Large intestine (tissue), 3 donors: ENCODE measurements at regions not wholly inside any gene's neighbourhood (a gene's known extent, or its start where the extent isn't known, plus 50 kb on each side); places are given as distances from the start of the nearest gene placed in this dataset.
A peak's percentile ranks its signal among the peaks of the same experiment; 100 is the strongest.

Source experiments
- DNase-seq, 2 donors: peaks; one replicate each; pipeline versions ENCODE4 v3.0.0 to v3.0.0-alpha.2; 2013
- H3K27ac ChIP-seq: one replicate; pipeline ENCODE4 v1.5.1; 2013; ENCODE audit warnings: low read length
- H3K27me3 ChIP-seq: 2 replicates; pipeline ENCODE4 v1.6.1; 2013; ENCODE audit warnings: low read length; ENCODE audit not compliant: control insufficient read depth, insufficient read depth
- H3K36me3 ChIP-seq: 2 replicates; pipeline ENCODE4 v1.6.1; 2013; ENCODE audit warnings: low read length; ENCODE audit not compliant: control insufficient read depth, insufficient read depth
- H3K4me1 ChIP-seq: one replicate; pipeline ENCODE4 v1.6.1; 2013; ENCODE audit warnings: low read length; ENCODE audit not compliant: control insufficient read depth, insufficient read depth
- H3K4me3 ChIP-seq: one replicate; pipeline ENCODE4 v1.5.1; 2013; ENCODE audit warnings: low read length
- H3K9me3 ChIP-seq: one replicate; pipeline ENCODE4 v1.6.1; 2013; ENCODE audit warnings: mild to moderate bottlenecking, low read depth, low read length, moderate library complexity; ENCODE audit not compliant: control insufficient read depth
- WGBS: methylation state at CpG from one replicate; pipeline ENCODE4 v1.1.5; 2013; ENCODE audit warnings: low lambda C conversion rate; ENCODE audit not compliant: insufficient coverage; 5-methylcytosine and 5-hydroxymethylcytosine counted together

- Histone ChIP-seq H3K27me3 (peaks cover 3% of the 10 kb centered on the region), H3K4me3 (no peak overlapping the region), H3K4me1 (no peaks in the 10 kb centered on the region), H3K27ac (no peak overlapping the region), H3K9me3 (no peaks in the 10 kb centered on the region), H3K36me3 (no peaks in the 10 kb centered on the region)
- no peak for DNase-seq
- WGBS, result 100% methylated on average over 1 of the region's 6 CpGs
Observed at GRCh38 chr18:26702086-26702485, 153.7 kb upstream of the KCTD1 start.

GRCh38 chr18:26700728-26701127 lies 152.4 kb upstream of the KCTD1 start:
- Histone ChIP-seq H3K4me3 (no peak overlapping the region), H3K27me3 (peaks cover 3% of the 10 kb centered on the region)

GRCh38 chr18:26700201-26700600 lies 151.8 kb upstream of the KCTD1 start:
- Histone ChIP-seq H3K27ac (no peak overlapping the region), H3K4me3 (no peak overlapping the region), H3K9me3 (no peaks in the 10 kb centered on the region), H3K27me3 (peaks cover 3% of the 10 kb centered on the region), H3K36me3 (no peaks in the 10 kb centered on the region), H3K4me1 (no peaks in the 10 kb centered on the region)
- DNase-seq, result no peak

More at GRCh38 chr18:26700728-26701127, 152.4 kb upstream of the KCTD1 start:
- DNase-seq, result no peak
- Histone ChIP-seq H3K27ac (no peak overlapping the region), H3K36me3 (no peaks in the 10 kb centered on the region), H3K4me1 (no peaks in the 10 kb centered on the region), H3K9me3 (no peaks in the 10 kb centered on the region)
- 100% methylated on average over 1 of the region's 2 CpGs for WGBS

GRCh38 chr18:26697186-26697884 lies 149.0 kb upstream of the KCTD1 start:
- Histone ChIP-seq H3K9me3 (no peaks in the 10 kb centered on the region), H3K4me1 (no peaks in the 10 kb centered on the region), H3K36me3 (no peaks in the 10 kb centered on the region), H3K4me3 (no peak overlapping the region), H3K27ac (no peak overlapping the region), H3K27me3 (peaks cover 3% of the 10 kb centered on the region)
- 100% methylated on average over 2 of the region's 6 CpGs for WGBS
- no peak for DNase-seq

GRCh38 chr18:26696786-26697185 lies 148.4 kb upstream of the KCTD1 start:
- Histone ChIP-seq H3K4me1 (no peaks in the 10 kb centered on the region), H3K27ac (no peak overlapping the region), H3K36me3 (no peaks in the 10 kb centered on the region), H3K4me3 (no peak overlapping the region), H3K27me3 (peaks cover 3% of the 10 kb centered on the region), H3K9me3 (no peaks in the 10 kb centered on the region)
- no peak for DNase-seq
- 100% methylated on average over 1 of the region's 2 CpGs for WGBS

- Histone ChIP-seq H3K27me3 (peaks cover 3% of the 10 kb centered on the region), H3K36me3 (no peaks in the 10 kb centered on the region), H3K9me3 (no peaks in the 10 kb centered on the region), H3K27ac (no peak overlapping the region), H3K4me3 (no peak overlapping the region), H3K4me1 (no peaks in the 10 kb centered on the region)
- no peak for DNase-seq
- no CpG with 5 or more reads among the region's 6 CpGs for WGBS
Observed at GRCh38 chr18:26696308-26696707, 148.0 kb upstream of the KCTD1 start.

GRCh38 chr18:26689226-26689879 lies 141.0 kb upstream of the KCTD1 start:
- WGBS, result 100% methylated on average over 2 of the region's 7 CpGs
- H3K36me3 ChIP-seq, result no peaks in the 10 kb centered on the region
- no peaks in the 10 kb centered on the region for H3K9me3 ChIP-seq
- H3K27me3 ChIP-seq, result no peaks in the 10 kb centered on the region
- H3K4me3 ChIP-seq, result no peak overlapping the region
- no peak overlapping the region for H3K27ac ChIP-seq
- no peak for DNase-seq
- H3K4me1 ChIP-seq, result no peaks in the 10 kb centered on the region

- no peak for DNase-seq
- Histone ChIP-seq H3K27ac (no peak overlapping the region), H3K4me3 (no peak overlapping the region)
Observed at GRCh38 chr18:26686532-26686931, 138.2 kb upstream of the KCTD1 start.

GRCh38 chr18:26685438-26686157 lies 137.2 kb upstream of the KCTD1 start:
- no peaks in the 10 kb centered on the region for H3K36me3 ChIP-seq
- no peak overlapping the region for H3K4me3 ChIP-seq
- H3K27me3 ChIP-seq, result peaks cover under 1% of the 10 kb centered on the region
- no peak overlapping the region for H3K27ac ChIP-seq
- no CpG with 5 or more reads among the region's 5 CpGs for WGBS
- DNase-seq, result peak in 1 of 2 donors; percentile 33
- no peaks in the 10 kb centered on the region for H3K9me3 ChIP-seq
- no peaks in the 10 kb centered on the region for H3K4me1 ChIP-seq

More at GRCh38 chr18:26686532-26686931, 138.2 kb upstream of the KCTD1 start:
- WGBS, result 52% methylated on average over 2 of the region's 3 CpGs
- no peaks in the 10 kb centered on the region for H3K4me1 ChIP-seq
- H3K36me3 ChIP-seq, result no peaks in the 10 kb centered on the region
- H3K27me3 ChIP-seq, result no peaks in the 10 kb centered on the region
- H3K9me3 ChIP-seq, result no peaks in the 10 kb centered on the region

DNA sequence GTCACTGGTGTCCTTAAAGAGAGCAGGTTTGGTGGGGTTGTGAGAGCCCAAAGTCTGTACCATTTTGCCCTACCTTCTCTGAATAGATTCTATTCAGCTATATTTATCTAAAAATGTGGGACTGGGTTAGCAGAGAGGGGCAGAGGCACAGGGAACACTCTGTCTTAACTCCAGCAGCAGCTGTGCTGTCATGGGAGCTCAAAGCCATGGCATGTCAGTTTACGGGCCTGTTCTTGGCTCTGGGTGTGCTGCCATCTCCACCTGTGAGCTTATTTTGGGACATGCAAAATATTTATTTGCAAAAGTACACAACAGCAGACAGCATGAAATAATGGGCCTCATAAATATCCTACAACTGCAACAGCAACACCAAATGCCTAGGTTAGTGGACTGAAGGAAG lies 129.6 kb upstream of the KCTD1 start:
- no CpG with 5 or more reads among the region's 1 CpG for WGBS
- H3K27me3 ChIP-seq, result peaks cover 4% of the 10 kb centered on the region
- H3K9me3 ChIP-seq, result no peaks in the 10 kb centered on the region
- H3K4me1 ChIP-seq, result no peaks in the 10 kb centered on the region
- DNase-seq, result no peak
- no peak overlapping the region for H3K4me3 ChIP-seq
- H3K27ac ChIP-seq, result no peak overlapping the region
- no peaks in the 10 kb centered on the region for H3K36me3 ChIP-seq
